ENCODE measurements at regions not wholly inside any gene's neighbourhood (a gene's known extent, or its start where the extent isn't known, plus 50 kb on each side); places are given as distances from the start of the nearest gene placed in this dataset.

DNA sequence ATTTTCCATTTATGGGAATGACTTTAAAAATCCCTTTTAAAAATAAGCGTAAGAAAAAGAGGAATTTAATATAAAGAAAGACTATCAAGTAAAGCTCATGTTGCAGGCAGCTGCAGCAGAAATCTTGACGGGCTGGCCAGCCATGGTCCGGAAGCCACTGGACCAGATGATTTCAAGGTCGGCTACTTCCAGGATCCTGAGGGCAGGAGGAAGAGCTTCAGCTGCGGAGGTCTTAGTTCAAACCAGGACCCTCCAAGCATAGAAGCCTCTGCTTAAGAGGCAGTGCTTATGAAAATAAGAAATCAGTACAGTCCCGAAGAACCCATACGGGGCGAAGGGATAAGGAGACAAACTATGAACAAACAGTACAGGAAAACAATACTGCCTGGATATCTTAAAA lies 220.2 kb upstream of the CELF2 start:
- TF ChIP-seq POLR2A (IDR thresholded peaks at IDR 0.05; ENCODE audit: low read depth, low read length) (no peak), POLR2AphosphoS5 (IDR thresholded peaks at IDR 0.05; ENCODE audit: low read depth, low read length) (no peak), TAF1 (IDR thresholded peaks at IDR 0.05; ENCODE audit: borderline replicate concordance, low read depth, low read length) (no peak)
